GM23338 (cell line): ENCODE measurements at regions not wholly inside any gene's neighbourhood (a gene's known extent, or its start where the extent isn't known, plus 50 kb on each side); places are given as distances from the start of the nearest gene placed in this dataset.

Source experiments
- ATAC-seq: fragments of 200-7000 bp; cut with Tn5 transposase; 3 replicates; pipeline ENCODE4 v1.9.1; 2020
- DNase-seq: peaks from one replicate; pipeline ENCODE4 v3.0.0-alpha.2; 2015; ENCODE audit warnings: low spot score
- H2AFZ ChIP-seq: fragments of 200-600 bp; sonication (generic); 2 replicates; pipeline ENCODE4 v1.8.0; 2016; ENCODE audit warnings: antibody characterized with exemption, mild to moderate bottlenecking, moderate library complexity
- H3F3A ChIP-seq: fragments of 200-600 bp; sonication (generic); replicated peaks from 2 replicates; pipeline ENCODE4 v1.8.0; 2017; ENCODE audit warnings: antibody characterized with exemption, mixed run types, low read depth
- H3K27ac ChIP-seq: fragments of 200-600 bp; sonication (generic); 2 replicates; pipeline ENCODE4 v1.6.1; 2016; ENCODE audit warnings: low read depth
- H3K27me3 ChIP-seq: fragments of 200-600 bp; sonication (generic); 2 replicates; pipeline ENCODE4 v1.8.0; 2016; ENCODE audit warnings: mild to moderate bottlenecking, mixed run types, moderate library complexity; ENCODE audit not compliant: insufficient read depth
- H3K36me3 ChIP-seq: fragments of 200-600 bp; sonication (generic); 2 replicates; pipeline ENCODE4 v1.8.0; 2016; ENCODE audit warnings: mild to moderate bottlenecking; ENCODE audit not compliant: insufficient read depth
- H3K4me1 ChIP-seq: fragments of 200-600 bp; sonication (generic); 2 replicates; pipeline ENCODE4 v1.8.0; 2016; ENCODE audit warnings: mild to moderate bottlenecking, moderate library complexity; ENCODE audit not compliant: insufficient read depth
- H3K4me2 ChIP-seq: fragments of 200-600 bp; sonication (generic); 2 replicates; pipeline ENCODE4 v1.7.1; 2017; ENCODE audit warnings: mixed run types
- H3K4me3 ChIP-seq: fragments of 200-600 bp; sonication (generic); 2 replicates; pipeline ENCODE4 v1.6.1; 2016; ENCODE audit warnings: mixed run types
- H3K79me2 ChIP-seq: fragments of 200-600 bp; sonication (generic); replicated peaks from 2 replicates; pipeline ENCODE4 v1.8.0; 2017; ENCODE audit warnings: mild to moderate bottlenecking; ENCODE audit not compliant: insufficient read depth
- H3K9me2 ChIP-seq: fragments of 200-600 bp; sonication (generic); 2 replicates; pipeline ENCODE4 v1.8.0; 2017; ENCODE audit not compliant: insufficient read depth
- H4K20me1 ChIP-seq: fragments of 200-600 bp; sonication (generic); replicated peaks from 2 replicates; pipeline ENCODE4 v1.8.0; 2017; ENCODE audit warnings: mild to moderate bottlenecking; ENCODE audit not compliant: insufficient read depth
- H3K27ac Mint-ChIP-seq: 2 replicates; pipeline ENCODE4 v1.8.0; 2020; ENCODE audit warnings: inconsistent platforms, mild to moderate bottlenecking, moderate library complexity, mixed read lengths
- H3K27me3 Mint-ChIP-seq: 3 replicates; pipeline ENCODE4 v1.8.0; 2022; ENCODE audit warnings: low read depth, mild to moderate bottlenecking, moderate library complexity, mixed read lengths, inconsistent platforms; ENCODE audit not compliant: insufficient read depth, poor library complexity
- H3K36me3 Mint-ChIP-seq: 3 replicates; pipeline ENCODE4 v1.8.0; 2021; ENCODE audit warnings: low read depth, mild to moderate bottlenecking, inconsistent platforms, moderate library complexity, mixed read lengths
- H3K4me1 Mint-ChIP-seq: 3 replicates; pipeline ENCODE4 v1.8.0; 2020; ENCODE audit warnings: mild to moderate bottlenecking, inconsistent platforms, mixed read lengths
- H3K4me3 Mint-ChIP-seq: 3 replicates; pipeline ENCODE4 v1.8.0; 2021; ENCODE audit warnings: moderate library complexity, mild to moderate bottlenecking, inconsistent platforms, mixed read lengths
- H3K9me3 Mint-ChIP-seq: 3 replicates; pipeline ENCODE4 v1.8.0; 2020; ENCODE audit warnings: moderate library complexity, mild to moderate bottlenecking, inconsistent platforms, mixed read lengths
- CTCF ChIP-seq, 2 experiments: fragments of 200-600 bp in 1 of 2; sonication (generic) in 1 of 2; conservative IDR thresholded peaks; 2 replicates each; pipeline versions ENCODE4 v1.5.1 to v1.6.1; 2016 to 2017; ENCODE audit warnings: antibody characterized with exemption in 2 of 2, low read depth in 2 of 2, mild to moderate bottlenecking in 2 of 2, moderate library complexity in 1 of 2
- ETS1 ChIP-seq: IDR thresholded peaks from 2 replicates; pipeline ENCODE4 v1.6.1; 2016; ENCODE audit warnings: antibody characterized with exemption
- EZH2 ChIP-seq: fragments of 200-600 bp; sonication (generic); IDR thresholded peaks from one replicate; pipeline ENCODE4 v1.8.0; 2017; ENCODE audit warnings: antibody characterized with exemption, mild to moderate bottlenecking, low read depth; ENCODE audit not compliant: unreplicated experiment
- EZH2phosphoT487 ChIP-seq: fragments of 200-600 bp; sonication (generic); IDR thresholded peaks from one replicate; pipeline ENCODE4 v1.8.1; 2018; ENCODE audit warnings: antibody characterized with exemption; ENCODE audit not compliant: unreplicated experiment
- JUNB ChIP-seq: IDR thresholded peaks from one replicate; pipeline ENCODE4 v1.6.1; 2016; ENCODE audit warnings: antibody characterized with exemption; ENCODE audit not compliant: unreplicated experiment
- NANOG ChIP-seq: IDR thresholded peaks from 2 replicates; pipeline ENCODE4 v1.6.1; 2016; ENCODE audit warnings: antibody characterized with exemption, borderline replicate concordance
- POLR2AphosphoS5 ChIP-seq: IDR thresholded peaks from 2 replicates; pipeline ENCODE4 v1.6.1; 2016; ENCODE audit warnings: antibody characterized with exemption, low read depth
- REST ChIP-seq: IDR thresholded peaks from one replicate; pipeline ENCODE4 v1.6.1; 2018; ENCODE audit warnings: antibody characterized with exemption; ENCODE audit not compliant: unreplicated experiment
- STAT1 ChIP-seq: IDR thresholded peaks from one replicate; pipeline ENCODE4 v1.6.1; 2016; ENCODE audit warnings: antibody characterized with exemption; ENCODE audit not compliant: unreplicated experiment
- ZNF114 ChIP-seq: fragments of 250-450 bp; sonication (Bioruptor Pico); IDR thresholded peaks from 2 replicates; pipeline ENCODE4 v1.5.0; 2020; ENCODE audit warnings: mild to moderate bottlenecking, moderate library complexity
- ZNF462 ChIP-seq: fragments of 250-450 bp; sonication (Bioruptor Pico); IDR thresholded peaks from 2 replicates; pipeline ENCODE4 v1.5.0; 2020; ENCODE audit warnings: mild to moderate bottlenecking, moderate library complexity

- H3K4me2 ChIP-seq: no peak overlapping the region
- Mint-ChIP-seq H3K9me3 (no peaks in the 10 kb centered on the region), H3K27ac (no peak overlapping the region), H3K4me3 (no peak overlapping the region), H3K4me1 (no peaks in the 10 kb centered on the region), H3K36me3 (no peaks in the 10 kb centered on the region), H3K27me3 (no peaks in the 10 kb centered on the region)
- H3K27me3 ChIP-seq: no peaks in the 10 kb centered on the region
- no peaks in the 10 kb centered on the region for H3K4me1 ChIP-seq
- ATAC-seq: no peak
- no peaks in the 10 kb centered on the region for H3F3A ChIP-seq
- H4K20me1 ChIP-seq: no peaks in the 10 kb centered on the region
- DNase-seq: no peak
- H2AFZ ChIP-seq: no peak overlapping the region
- no peak overlapping the region for H3K4me3 ChIP-seq
- H3K79me2 ChIP-seq: no peaks in the 10 kb centered on the region
- H3K9me2 ChIP-seq: peaks cover 11% of the 10 kb centered on the region; the same call in 1 of the 2 replicates
- TF ChIP-seq NANOG: no peak
- TF ChIP-seq CTCF (conservative IDR thresholded peaks at IDR 0.05; ENCODE audit: low read depth in 2 of 2): no peak
- no peak for TF ChIP-seq ETS1
- TF ChIP-seq STAT1: no peak
- no peak for TF ChIP-seq JUNB
- TF ChIP-seq ZNF114: no peak
- TF ChIP-seq EZH2: no peak
- no peak for TF ChIP-seq REST
- TF ChIP-seq EZH2phosphoT487: no peak
- TF ChIP-seq ZNF462 (CRISPR knock-in tag): no peak
- no peak for TF ChIP-seq POLR2AphosphoS5
- H3K36me3 ChIP-seq: no peaks in the 10 kb centered on the region
- H3K27ac ChIP-seq: no peak overlapping the region
These were observed 67.5 kb downstream of the MAP10 start for GRCh38 chr1:232872738-232873137.
